Medulla oblongata (tissue), 1 donor: ENCODE measurements at regions not wholly inside any gene's neighbourhood (a gene's known extent, or its start where the extent isn't known, plus 50 kb on each side); places are given as distances from the start of the nearest gene placed in this dataset.

Experiments
- DNase-seq: peaks from one replicate; pipeline ENCODE4 v3.0.0-alpha.2; 2015; ENCODE audit errors: extremely low spot score

DNA sequence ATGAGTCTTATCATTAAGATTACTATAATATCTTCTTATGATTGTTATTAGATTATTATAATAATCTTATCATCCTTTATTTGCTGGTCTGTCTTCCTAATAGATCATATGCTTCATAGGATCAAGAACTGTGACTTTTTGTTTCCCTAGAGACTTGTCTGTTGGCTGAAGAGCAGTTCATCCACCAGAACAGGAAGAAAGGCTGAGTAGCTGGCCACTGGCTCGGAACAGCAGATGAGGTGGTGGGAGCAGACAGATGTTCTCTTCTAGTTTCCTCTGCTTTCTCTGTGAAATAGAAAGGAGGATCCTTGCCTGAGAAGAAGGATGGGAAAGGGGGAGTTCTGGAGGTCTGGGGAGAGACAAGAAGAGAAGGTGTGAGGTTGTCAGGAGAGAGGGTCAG, 120.0 kb downstream of the CCNA1 start:
- no peak for DNase-seq

GRCh38 chr13:36553491-36553890, 120.3 kb upstream of the SERTM1 start:
- DNase-seq: no peak

GRCh38 chr13:36555151-36555986, 118.5 kb upstream of the SERTM1 start:
- DNase-seq: no peak

DNA sequence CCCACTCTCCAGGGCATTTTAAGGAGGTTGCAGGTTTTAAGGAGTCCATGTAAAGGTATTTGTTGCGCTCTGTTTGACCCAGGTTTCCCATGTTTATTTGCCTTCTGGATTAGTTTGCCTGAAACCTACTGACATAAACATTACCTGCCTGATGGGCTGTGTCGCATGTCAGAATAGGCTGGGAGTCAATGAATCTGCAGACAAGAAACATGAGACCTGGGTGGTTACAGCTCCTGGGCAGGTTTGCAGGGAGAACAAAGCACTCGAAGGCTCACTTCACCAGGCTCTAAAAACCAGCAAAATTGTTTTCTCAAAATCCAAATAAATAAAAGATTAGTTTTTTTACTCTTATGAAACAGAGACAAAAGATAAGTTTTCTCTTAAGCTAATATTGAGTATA, 114.4 kb upstream of the SERTM1 start:
- no peak for DNase-seq

DNA sequence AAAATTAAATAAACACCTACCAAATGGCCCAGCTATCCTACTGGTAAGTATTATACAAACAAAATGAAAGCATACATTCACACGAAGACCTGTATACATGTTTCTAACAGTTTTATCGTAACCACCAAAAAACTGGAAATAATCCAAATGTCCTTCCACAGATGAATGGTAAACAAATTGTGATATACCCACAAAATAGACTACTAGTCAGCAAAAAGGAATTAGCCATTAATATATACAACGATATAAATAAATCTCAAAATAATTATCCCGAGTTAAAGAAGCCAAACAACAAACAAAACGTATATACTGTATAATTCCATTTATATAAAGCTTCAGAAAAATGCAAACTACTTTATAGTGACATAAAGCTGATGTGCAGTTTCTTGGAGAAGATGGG, 106.3 kb upstream of the SERTM1 start:
- DNase-seq: no peak

GRCh38 chr13:36570489-36570888, 103.3 kb upstream of the SERTM1 start:
- DNase-seq: no peak

GRCh38 chr13:36571444-36571843, 102.4 kb upstream of the SERTM1 start:
- DNase-seq: no peak

DNA sequence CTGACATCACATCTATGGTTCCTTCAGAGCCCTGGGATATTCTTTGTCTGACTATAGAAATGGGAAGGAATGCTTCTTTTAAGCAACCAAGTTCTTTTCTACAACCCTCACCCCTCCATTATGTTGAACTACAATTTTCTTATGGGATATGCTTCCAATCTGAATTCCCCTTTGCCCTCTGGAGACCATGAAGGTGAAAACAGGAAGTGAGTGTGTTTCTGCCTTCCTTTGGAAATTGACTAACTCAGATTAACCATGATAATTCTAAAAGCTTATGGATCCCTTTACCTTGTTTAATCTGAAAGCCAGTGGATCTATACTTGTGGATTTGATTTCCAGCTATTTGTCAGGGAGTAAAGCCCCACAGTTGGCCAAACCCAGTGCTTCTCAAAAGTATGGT, 90.8 kb upstream of the SERTM1 start:
- no peak for DNase-seq

GRCh38 chr13:36599641-36600040, 74.2 kb upstream of the SERTM1 start:
- DNase-seq: no peak

- DNase-seq: no peak
Measured at GRCh38 chr13:36601186-36601585, 72.6 kb upstream of the SERTM1 start.

DNA sequence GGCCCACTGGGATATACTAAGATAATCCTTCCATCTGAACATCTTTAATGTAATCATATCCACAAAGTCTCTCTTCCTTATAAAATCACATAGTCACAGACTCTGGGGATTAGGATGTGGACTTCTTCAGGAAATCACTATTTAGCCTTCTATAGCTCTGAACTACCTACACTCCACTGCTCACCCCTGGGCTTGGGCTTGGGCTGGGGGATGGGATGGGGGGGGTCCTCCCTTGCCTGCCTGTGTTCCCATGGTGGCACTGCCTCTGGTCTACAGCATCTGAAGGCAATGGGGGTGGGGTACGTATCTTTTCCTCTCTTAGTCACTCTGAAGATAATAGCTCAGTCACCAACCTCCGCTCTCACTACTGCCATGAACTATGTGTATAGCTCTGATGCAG, 67.8 kb upstream of the SERTM1 start:
- DNase-seq: no peak

DNA sequence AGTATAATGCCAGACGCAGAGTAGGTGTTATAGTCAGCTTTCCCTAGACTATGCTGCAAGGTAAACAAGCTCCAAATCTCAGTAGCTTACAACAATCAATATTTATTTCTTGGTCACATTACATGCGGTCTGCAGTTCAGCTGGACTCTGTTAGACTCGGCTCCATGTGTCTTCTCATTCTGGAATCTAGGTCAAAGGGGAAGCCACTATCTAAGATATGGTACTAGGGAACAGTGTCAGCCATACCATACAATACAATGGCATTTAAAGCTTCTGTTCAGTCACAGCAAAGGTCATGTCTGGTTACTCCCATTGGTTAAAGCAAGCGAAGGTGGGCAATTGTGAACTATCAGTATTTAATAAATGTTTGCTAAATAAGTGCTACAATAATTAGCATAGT, 65.3 kb upstream of the SERTM1 start:
- no peak for DNase-seq

DNA sequence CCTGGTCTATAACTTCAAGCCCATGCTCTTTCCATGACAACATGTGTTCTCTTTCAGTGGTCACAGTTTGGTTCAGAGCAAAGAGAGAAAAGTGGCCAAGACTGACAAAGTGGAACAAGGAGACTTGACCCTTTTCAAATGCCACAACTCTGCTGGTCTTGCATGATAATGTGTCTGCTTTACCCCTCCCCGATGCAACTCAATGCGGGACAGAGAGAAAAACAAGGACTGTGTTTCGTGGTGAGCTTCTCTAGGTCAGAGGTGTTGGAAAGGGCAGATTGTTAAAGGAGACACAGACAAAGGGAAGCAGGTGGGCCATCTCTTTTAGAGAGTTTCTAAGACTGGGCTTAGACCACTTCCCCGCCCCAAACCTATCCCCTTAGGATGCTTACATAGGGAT, 61.6 kb upstream of the SERTM1 start:
- no peak for DNase-seq

DNA sequence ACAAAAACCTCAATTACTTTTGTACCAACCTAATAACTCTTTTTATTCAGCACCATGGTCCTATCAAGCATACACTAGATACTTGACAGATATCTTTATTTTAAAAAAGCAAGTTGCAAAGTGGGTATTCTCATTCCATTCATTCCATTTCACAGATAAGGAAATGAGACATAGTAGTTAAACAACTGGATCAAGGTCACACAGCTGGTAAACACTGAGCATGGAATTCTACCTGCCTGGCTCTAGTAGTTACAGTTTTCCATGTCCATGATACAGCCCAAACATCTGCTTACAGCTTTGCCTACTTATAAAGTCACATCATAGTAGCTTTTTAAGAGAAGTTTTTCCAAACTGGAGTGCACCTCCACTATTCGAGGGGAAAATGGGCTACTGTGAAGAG, 57.1 kb upstream of the SERTM1 start:
- DNase-seq: no peak

DNA sequence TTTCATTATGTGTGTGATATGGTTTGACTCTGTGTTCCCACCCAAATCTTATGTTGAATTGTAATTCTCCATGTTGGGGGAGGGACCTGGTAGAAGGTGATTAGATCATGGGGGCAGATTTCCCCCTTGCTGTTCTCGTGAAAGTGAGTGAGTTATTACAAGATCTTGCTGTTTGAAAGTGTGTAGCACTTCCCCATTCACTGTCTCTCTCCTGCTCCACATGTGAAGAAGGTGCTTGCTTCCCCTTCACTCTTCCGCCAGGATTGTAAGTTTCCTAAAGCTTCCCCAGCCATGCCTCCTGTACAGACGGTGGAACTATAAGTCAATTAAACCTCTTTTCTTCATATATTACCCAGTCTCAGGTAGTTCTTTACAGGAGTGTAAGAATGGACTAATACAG, 54.3 kb upstream of the SERTM1 start:
- DNase-seq: no peak
